HG03139 (cell line): ENCODE measurements at regions not wholly inside any gene's neighbourhood (a gene's known extent, or its start where the extent isn't known, plus 50 kb on each side); places are given as distances from the start of the nearest gene placed in this dataset.

ENCODE experiments used
- ATAC-seq: cut with Tn5 transposase; IDR thresholded peaks from one replicate; pipeline ENCODE4 v1.9.1; 2021; ENCODE audit not compliant: unreplicated experiment

GRCh38 chr10:35922876-35923600 lies 280.9 kb upstream of the FZD8 start:
- no peak for ATAC-seq

DNA sequence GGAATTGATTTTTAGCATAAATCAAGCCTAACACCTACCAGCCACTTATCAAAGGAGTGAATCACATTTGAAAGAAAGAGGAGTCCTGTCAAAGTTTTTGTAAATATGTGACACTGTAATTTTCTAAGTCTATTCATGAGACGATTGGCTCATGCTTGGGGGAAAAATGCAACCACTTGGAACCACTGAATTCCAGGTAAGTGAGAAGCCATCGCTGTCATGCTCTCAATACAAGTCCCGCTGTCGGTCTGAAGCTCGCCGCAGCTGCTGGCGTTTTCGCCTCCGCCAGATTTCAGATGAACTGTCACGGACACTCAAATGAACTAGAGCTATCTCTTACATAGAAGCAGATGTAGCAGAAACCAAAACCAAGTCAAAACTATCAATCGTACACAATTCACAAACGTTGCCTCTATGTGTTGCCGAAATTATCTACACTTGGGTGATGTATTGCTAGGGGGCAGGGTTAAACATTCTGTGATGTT lies 279.8 kb upstream of the FZD8 start:
- ATAC-seq: no peak

GRCh38 chr10:35916791-35917190 lies 274.7 kb upstream of the FZD8 start:
- ATAC-seq: no peak

GRCh38 chr10:35913628-35914027 lies 271.5 kb upstream of the FZD8 start:
- no peak for ATAC-seq

DNA sequence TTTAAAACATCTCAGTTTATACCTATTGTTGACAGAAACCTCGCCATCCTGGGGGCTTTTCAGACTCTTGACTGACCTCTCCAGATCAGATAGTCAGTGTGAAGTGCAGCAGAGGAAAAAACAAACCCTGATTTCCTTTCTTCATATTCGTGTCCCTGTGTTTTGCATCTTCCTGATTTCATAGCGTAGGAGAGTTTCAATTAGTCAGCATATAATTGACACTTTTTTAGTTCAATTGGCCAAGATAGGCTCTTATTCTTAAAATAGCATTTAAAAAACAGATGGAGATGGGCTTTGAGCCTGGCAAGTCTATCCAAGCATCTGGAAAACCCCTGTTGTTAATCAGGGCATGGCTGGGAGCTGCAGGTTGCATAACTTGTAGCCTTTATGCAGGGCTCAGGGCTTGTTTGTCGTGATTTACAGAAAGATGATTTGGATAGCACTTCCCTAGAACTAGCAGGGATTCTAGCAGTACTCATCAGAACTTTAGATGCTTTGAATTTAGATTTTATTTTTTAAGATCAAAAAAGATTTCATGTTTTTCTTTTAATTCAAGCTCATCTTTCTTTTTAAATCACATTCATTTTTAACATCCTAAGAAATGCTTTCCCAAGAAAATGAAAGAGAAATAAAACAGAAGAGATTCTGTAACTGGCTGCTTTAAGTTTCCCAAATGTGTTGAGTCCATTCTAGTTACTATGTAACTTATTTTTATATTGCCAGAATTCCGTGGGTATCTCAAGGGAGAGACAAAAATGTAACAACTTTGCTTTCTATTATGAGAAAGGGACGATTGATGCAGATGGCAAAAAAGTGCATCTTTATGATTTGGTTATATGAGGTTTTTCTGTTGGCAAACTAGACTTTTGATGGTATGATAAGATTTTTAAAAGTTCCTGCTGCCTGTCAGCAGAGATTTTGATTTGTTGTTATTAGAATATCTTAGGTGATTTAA lies 270.8 kb upstream of the FZD8 start:
- ATAC-seq: no peak

- ATAC-seq: no peak
Observed at GRCh38 chr10:35911954-35912353, 269.9 kb upstream of the FZD8 start.

DNA sequence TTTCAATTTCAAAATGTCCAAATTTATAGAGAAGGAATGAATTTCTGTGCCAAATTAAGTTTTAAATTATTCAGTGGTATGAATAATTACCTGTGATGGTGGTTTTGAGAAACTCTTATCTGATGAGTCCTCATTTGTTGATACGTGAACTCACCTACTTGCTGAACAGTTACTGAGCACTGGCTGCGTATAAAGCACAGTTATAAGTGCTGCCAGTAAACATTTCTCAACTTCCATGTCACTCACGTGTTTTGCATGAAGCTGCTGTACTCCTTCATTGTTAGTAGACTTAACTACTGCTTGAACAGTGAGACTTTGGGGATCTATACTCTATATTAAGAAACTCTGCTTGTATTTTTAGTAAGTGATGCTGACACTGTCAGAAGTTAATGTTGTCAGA lies 269.1 kb upstream of the FZD8 start:
- ATAC-seq: no peak

DNA sequence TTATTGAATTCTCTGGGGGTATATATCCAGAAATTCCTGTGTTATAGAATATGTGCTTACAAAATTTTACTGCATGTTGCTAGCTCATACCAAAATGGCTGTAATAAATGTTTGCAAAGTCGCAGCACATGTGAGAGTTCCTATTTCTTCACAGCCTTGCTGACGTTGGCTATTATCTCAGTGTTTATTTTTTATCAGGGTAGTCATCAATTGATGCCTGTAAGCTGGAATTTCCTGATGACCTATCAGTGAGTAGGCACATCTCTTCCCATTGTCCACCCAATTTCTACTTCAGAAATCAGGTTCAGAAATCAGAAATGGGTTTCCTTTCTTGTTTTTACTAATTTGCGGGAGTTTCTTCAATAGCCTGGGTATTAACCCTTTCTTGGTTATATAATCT lies 268.1 kb upstream of the FZD8 start:
- no peak for ATAC-seq

DNA sequence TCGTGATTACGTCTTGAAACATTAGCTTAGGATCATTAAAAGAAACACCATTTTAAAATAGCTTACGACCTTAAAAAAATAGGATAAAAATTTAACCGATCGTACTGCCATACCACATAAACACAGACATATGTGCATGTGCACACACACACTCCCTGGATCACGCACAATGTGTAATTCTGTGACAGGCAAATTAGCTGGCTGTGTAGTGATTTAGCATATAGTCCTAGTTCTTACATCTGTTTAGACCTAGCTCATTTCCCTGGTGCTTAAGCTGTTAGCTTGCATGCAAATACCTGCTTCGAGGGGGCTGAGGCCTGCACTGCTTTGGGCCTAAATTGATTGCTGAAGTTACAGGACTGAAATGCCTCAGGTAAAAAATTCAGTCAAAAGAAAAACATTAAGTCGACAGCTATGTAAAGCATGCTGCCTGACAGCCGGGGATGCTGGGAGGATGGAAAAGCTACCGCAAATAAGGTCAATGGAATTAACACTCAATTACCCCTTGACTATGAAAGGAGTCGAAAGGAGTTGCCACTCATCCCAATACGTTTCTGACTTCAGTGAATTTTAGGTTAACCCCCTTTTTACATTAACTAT lies 267.1 kb upstream of the FZD8 start:
- no peak for ATAC-seq

- ATAC-seq: no peak
Observed at GRCh38 chr10:35908451-35908850, 266.4 kb upstream of the FZD8 start.

DNA sequence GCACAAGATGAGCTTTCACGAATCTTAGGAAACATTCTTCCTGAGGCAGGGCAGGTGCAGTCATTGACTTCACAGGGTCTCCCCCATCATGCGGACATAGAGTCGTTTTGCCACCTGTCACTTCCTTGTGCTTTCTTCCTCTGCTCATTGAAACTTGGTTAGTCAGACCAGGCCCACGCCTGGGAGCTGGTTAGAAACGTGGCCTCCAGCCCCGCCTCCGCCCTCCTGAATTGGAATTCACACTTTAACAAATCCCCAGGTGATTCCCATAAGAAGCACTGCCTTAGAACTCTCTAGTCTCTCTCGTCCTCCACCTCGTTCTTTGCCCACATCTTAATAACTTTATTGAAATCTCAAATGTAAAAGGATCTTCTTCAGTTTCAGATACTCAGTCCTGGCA lies 265.5 kb upstream of the FZD8 start:
- no peak for ATAC-seq

DNA sequence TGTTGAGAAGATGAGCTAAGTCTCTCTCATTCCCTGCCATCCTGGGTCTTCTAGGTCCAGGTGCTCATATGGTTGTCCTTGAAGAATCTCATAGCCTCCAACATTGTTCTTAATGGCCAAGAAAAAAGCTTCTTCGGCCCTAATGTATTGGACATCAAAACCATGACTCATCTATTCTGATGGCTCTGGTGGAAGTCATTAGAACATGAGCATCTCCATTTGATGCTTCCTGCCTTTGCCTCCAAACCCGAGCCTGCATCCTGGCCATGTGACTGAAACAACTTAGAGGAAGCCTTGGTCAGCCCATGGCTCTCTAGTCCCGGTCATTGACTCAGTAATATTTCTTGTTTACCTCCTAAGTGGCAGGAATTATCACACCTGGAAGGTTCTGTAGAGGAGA lies 264.1 kb upstream of the FZD8 start:
- no peak for ATAC-seq

DNA sequence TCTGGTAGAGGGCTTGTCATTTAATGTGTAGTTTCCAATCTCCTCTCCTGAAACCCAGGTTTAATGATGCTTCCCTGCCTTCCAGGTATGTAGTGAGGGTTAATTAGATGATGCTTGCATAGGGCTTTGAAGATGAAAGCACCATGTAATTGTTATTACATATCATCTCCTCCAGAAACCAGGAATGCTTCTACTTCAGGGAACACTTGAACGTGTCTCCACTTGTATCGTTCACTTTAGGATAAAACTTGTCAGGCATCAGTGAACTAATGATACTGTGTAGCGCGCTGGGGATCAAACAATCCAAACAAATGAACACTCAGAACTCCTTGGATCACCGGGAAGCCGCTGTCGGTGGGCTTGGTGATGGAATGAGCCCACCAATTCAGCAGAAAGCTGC lies 260.9 kb upstream of the FZD8 start:
- ATAC-seq: no peak

DNA sequence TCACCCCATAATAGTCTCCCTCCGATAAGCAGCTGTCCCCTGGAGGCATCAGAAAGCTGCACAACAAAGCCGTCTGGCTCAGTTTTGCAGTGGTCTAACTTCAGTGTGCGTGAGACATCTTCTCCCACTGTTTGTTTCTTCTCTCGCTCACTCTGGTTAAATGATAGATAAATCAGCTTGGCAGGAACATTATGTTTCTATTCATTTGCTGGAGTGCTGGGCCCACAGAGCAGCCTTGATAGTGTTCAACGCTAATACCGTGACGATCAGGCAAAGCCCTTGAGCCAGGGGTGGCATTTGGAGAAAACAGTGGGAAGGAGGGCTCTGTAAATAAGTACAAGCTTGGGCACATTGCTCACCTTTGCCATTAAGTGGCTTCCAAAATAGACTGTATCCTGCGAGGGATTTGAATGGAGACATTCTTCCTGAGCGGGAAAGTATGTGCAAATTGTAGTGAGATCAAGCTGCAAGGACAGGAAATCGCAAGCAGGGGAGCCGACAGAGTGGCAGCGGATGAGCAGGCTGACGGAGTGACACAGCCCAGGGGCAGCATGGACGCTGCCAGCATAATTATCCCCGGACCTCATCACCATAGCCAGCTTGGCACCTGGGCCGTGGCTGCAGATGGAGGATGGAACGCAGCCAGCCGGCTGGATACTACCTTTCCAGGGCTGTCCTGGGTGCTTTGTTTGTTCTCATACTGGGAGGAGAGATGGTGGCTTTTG lies 256.8 kb upstream of the FZD8 start:
- ATAC-seq: no peak

- ATAC-seq: no peak
Observed at GRCh38 chr10:35896001-35896400, 253.9 kb upstream of the FZD8 start.

DNA sequence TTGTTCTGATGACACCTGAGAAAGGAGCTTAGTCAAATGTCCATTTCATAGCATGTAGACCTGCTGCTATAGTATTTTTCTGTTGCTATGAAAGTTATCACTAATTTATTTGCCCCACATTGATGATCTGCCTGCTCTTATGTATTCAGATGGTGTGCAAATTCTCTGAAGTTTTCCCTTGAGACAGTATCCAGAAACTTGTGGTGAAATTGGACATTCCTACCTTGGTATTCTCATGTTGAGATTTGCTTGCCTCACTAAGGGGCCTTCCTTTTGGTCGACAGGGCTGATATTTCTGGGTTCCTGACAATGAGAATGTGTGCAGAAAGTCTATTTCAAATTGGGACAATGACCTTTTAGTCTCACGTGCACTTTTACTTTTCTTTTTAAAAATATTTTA lies 253.2 kb upstream of the FZD8 start:
- no peak for ATAC-seq

- no peak for ATAC-seq
Observed at GRCh38 chr10:35892526-35892925, 250.4 kb upstream of the FZD8 start.

- ATAC-seq: no peak
Observed at GRCh38 chr10:35890676-35891495, 248.8 kb upstream of the FZD8 start.

DNA sequence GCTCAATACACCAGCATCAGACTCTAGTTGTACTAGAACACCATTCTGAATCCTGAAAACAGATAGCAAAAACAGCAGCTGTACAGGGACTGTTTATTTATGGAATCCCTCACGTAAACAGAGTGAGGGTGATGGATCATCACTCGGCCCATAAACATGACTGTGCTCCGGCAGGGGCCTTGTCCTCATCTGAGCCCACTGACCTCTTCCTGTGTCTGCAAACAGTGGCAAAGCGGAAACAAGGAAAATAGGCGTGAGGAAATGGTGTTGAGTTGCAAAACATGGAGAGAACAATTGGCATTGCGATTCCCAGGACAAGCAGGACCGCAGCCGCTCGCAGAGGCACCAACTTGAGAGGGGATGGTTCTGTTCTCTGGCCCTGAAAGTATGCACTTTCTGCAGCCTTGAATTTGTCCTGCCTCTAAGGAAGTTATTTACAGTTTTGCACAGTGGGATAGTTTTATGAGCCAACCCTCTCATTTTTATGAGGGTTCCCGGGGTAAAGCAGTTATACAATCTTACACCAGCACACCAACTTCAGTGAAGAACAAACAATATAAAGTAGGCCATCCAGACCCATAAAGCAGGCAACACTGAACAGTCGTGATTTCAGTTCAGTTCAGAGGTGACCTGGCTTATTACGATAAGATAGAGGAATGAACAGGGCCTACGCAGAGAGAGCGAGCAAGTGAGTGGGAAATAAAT lies 248.0 kb upstream of the FZD8 start:
- no peak for ATAC-seq

DNA sequence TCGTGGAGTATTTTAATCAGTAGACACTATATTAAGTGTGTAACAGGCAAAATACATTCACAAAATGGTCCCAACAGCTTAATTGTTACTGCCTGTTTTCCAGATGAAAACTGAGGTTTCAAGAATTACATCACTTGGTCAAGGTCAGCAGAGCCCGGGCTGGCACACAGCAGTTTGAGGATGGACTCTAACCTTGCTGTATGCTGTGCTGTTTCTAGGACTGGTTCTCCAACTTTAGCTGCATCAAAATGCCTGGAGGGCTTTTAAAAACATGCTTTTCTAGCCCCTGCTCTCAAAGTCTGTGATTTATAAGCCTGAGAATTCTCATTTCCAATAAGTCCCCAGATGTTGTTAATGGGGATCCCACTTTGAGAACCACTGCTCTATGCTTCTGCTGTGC lies 247.1 kb upstream of the FZD8 start:
- ATAC-seq: no peak
